ENCODE measurements at regions not wholly inside any gene's neighbourhood (a gene's known extent, or its start where the extent isn't known, plus 50 kb on each side); places are given as distances from the start of the nearest gene placed in this dataset.

DNA sequence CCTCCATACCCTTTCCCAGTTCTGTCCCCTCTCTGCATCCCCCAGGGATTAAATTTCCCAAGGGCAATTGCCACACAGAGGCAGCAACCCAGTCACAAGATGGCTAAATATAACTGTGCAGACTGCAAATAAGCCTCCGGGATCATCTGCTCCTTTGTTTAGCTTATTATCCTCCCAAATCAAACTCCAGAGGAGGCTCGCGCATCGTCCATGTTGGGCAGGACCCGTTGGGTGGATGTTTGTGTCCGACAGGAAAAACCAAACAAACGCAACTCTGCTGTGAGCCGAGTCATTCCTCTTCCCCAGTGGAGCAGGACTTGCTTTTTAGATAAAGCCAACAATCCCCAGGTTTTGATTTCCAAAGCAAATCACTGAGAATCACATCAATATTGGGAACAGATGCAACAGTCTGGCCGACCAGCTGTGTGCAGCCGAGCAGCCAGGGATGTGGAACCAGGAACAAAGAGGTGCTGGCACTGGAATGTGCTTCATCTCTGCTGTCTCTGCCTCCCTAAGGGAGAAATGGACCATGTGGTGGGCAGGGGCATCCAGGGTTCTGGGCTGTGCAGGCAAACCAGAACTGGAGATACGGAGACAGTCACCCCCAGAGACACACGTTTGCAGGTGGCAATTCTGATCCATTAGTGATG is 89.8 kb downstream of the PTTG1 start:
- DNase-seq = no peak

All from cerebellar nuclear complex (tissue), 1 donor.